H1 (cell line): ENCODE measurements at regions not wholly inside any gene's neighbourhood (a gene's known extent, or its start where the extent isn't known, plus 50 kb on each side); places are given as distances from the start of the nearest gene placed in this dataset.

ENCODE experiments used
- CTCF ChIA-PET: fragments of 300-600 bp; sonication (Branson Sonifier 250); formaldehyde crosslinking; loops from one replicate; lab custom pipeline; 2021; ENCODE audit not compliant: partially characterized antibody; lab: Charles Lee
- POLR2A ChIA-PET: fragments of 300-600 bp; sonication (Branson Sonifier 250); formaldehyde crosslinking; loops from one replicate; lab custom pipeline; 2021; ENCODE audit warnings: inconsistent platforms; ENCODE audit not compliant: partially characterized antibody; lab: Charles Lee
- DNase-seq, 2 experiments: peaks; one replicate each; pipeline versions ENCODE4 v3.0.0 to v3.0.0-alpha.2; 2010 to 2022; ENCODE audit warnings: low spot score in 2 of 2, low read depth in 1 of 2, mixed read lengths in 1 of 2
- FAIRE-seq: peaks from 2 replicates; lab custom pipeline; 2011; peaks lifted over from hg19 to GRCh38; lab: Jason Lieb, UNC
- H2AFZ ChIP-seq: 2 replicates; pipeline ENCODE4 v1.8.1; 2012; ENCODE audit warnings: low read length, inconsistent platforms
- H2AK5ac ChIP-seq: 2 replicates; pipeline ENCODE4 v1.6.1; 2013; ENCODE audit warnings: low read depth, low read length
- H2BK120ac ChIP-seq: replicated peaks from 2 replicates; pipeline ENCODE3; 2013; ENCODE audit warnings: low read depth, low read length, inconsistent platforms
- H2BK12ac ChIP-seq: 2 replicates; pipeline ENCODE4 v1.6.1; 2013; ENCODE audit warnings: low read depth, low read length
- H2BK15ac ChIP-seq: 2 replicates; pipeline ENCODE4 v1.6.1; 2013; ENCODE audit warnings: low read length
- H2BK20ac ChIP-seq: 2 replicates; pipeline ENCODE4 v1.6.1; 2013; ENCODE audit warnings: low read length
- H2BK5ac ChIP-seq: 2 replicates; pipeline ENCODE4 v1.6.1; 2013; ENCODE audit warnings: low read depth, low read length
- H3K14ac ChIP-seq: 2 replicates; pipeline ENCODE4 v1.6.1; 2013; ENCODE audit warnings: inconsistent platforms; ENCODE audit not compliant: insufficient read length
- H3K18ac ChIP-seq: 2 replicates; pipeline ENCODE4 v1.6.1; 2013; ENCODE audit warnings: low read length; ENCODE audit errors: extremely low read depth
- H3K23ac ChIP-seq: 2 replicates; pipeline ENCODE4 v1.6.1; 2013; ENCODE audit warnings: inconsistent platforms; ENCODE audit not compliant: insufficient read length
- H3K23me2 ChIP-seq: 2 replicates; pipeline ENCODE4 v1.6.1; 2013; ENCODE audit warnings: low read depth, low read length
- H3K27ac ChIP-seq: 2 replicates; pipeline ENCODE4 v1.6.1; 2011; ENCODE audit warnings: low read depth, low read length, inconsistent platforms
- H3K27me3 ChIP-seq, 4 experiments: replicated peaks in 1 of 4; 1 replicate in 1 of 4; 2 replicates in 3 of 4; pipeline versions ENCODE4 v1.6.1 to v1.8.1; 2011 to 2013; ENCODE audit warnings: low read length in 3 of 4, mild to moderate bottlenecking in 3 of 4, inconsistent platforms in 2 of 4, mixed read lengths in 2 of 4, moderate library complexity in 1 of 4; ENCODE audit not compliant: control insufficient read depth in 3 of 4, insufficient read depth in 3 of 4; ENCODE audit errors: extremely low read depth in 1 of 4
- H3K36me3 ChIP-seq, 4 experiments: 2 replicates each; pipeline versions ENCODE4 v1.6.1 to v1.8.1; 2011 to 2013; ENCODE audit warnings: mild to moderate bottlenecking in 4 of 4, low read length in 3 of 4, moderate library complexity in 2 of 4, control low read depth in 1 of 4, inconsistent platforms in 1 of 4; ENCODE audit not compliant: insufficient read depth in 4 of 4, control insufficient read depth in 2 of 4
- H3K4ac ChIP-seq: replicated peaks from 2 replicates; pipeline ENCODE3; 2013; ENCODE audit warnings: low read length, low read depth, mixed read lengths, inconsistent platforms; ENCODE audit not compliant: insufficient read length
- H3K4me1 ChIP-seq, 4 experiments: replicated peaks in 1 of 4; 1 replicate in 1 of 4; 2 replicates in 3 of 4; pipeline versions ENCODE4 v1.6.1 to v1.8.1; 2011 to 2013; ENCODE audit warnings: low read length in 3 of 4, inconsistent platforms in 2 of 4, mixed read lengths in 1 of 4; ENCODE audit not compliant: insufficient read depth in 4 of 4, control insufficient read depth in 3 of 4
- H3K4me2 ChIP-seq, 2 experiments: 2 replicates each; pipeline versions ENCODE4 v1.6.1 to v1.8.1; 2011 to 2013; ENCODE audit warnings: low read depth in 2 of 2, low read length in 2 of 2, control low read depth in 1 of 2, inconsistent platforms in 1 of 2, mild to moderate bottlenecking in 1 of 2; ENCODE audit not compliant: insufficient read depth in 1 of 2
- H3K4me3 ChIP-seq, 4 experiments: fragments of 200-600, 300-600 bp in 1 of 4; sonication (generic), shearing (Covaris generic), sonication (Bioruptor Twin) in 1 of 4; 2 replicates each; pipeline versions ENCODE4 v1.5.1 to v1.8.1; 2011 to 2016; ENCODE audit warnings: low read length in 4 of 4, low read depth in 3 of 4, control low read depth in 2 of 4, inconsistent platforms in 2 of 4, mild to moderate bottlenecking in 2 of 4, mixed read lengths in 1 of 4, moderate library complexity in 1 of 4; ENCODE audit not compliant: insufficient read depth in 2 of 4; ENCODE audit errors: extremely low read depth in 1 of 4
- H3K56ac ChIP-seq: replicated peaks from 2 replicates; pipeline ENCODE3; 2013; ENCODE audit warnings: low read depth, mild to moderate bottlenecking, mixed read lengths, low read length, inconsistent platforms; ENCODE audit not compliant: insufficient read length
- H3K79me1 ChIP-seq: 2 replicates; pipeline ENCODE4 v1.6.1; 2013; ENCODE audit warnings: low read depth, low read length, control low read depth
- H3K79me2 ChIP-seq, 2 experiments: 2 replicates each; pipeline versions ENCODE4 v1.6.1 to v1.8.1; 2012 to 2013; ENCODE audit warnings: low read length in 2 of 2, mild to moderate bottlenecking in 2 of 2, inconsistent platforms in 1 of 2; ENCODE audit not compliant: insufficient read depth in 2 of 2, control insufficient read depth in 1 of 2
- H3K9ac ChIP-seq, 4 experiments: replicated peaks in 1 of 4; 1 replicate in 1 of 4; 2 replicates in 3 of 4; pipeline versions ENCODE4 v1.6.1 to v1.8.1; 2011 to 2013; ENCODE audit warnings: low read depth in 3 of 4, low read length in 3 of 4, control low read depth in 2 of 4, mild to moderate bottlenecking in 2 of 4, moderate library complexity in 2 of 4, inconsistent platforms in 1 of 4; ENCODE audit errors: extremely low read depth in 1 of 4
- H3K9me3 ChIP-seq, 2 experiments: 2 replicates each; pipeline versions ENCODE4 v1.6.1 to v1.8.1; 2012 to 2013; ENCODE audit warnings: mild to moderate bottlenecking in 2 of 2, moderate library complexity in 2 of 2, control low read depth in 1 of 2, inconsistent platforms in 1 of 2, low read depth in 1 of 2, low read length in 1 of 2, mixed read lengths in 1 of 2; ENCODE audit not compliant: insufficient read depth in 2 of 2
- H4K20me1 ChIP-seq, 2 experiments: replicated peaks in 1 of 2; 2 replicates each; pipeline versions ENCODE3 to v1.8.1; 2011 to 2013; ENCODE audit warnings: inconsistent platforms in 2 of 2, low read length in 2 of 2, mild to moderate bottlenecking in 1 of 2; ENCODE audit not compliant: insufficient read depth in 2 of 2, control insufficient read depth in 1 of 2
- H4K5ac ChIP-seq: 2 replicates; pipeline ENCODE4 v1.6.1; 2013; ENCODE audit warnings: low read length, low read depth, mixed read lengths, inconsistent platforms; ENCODE audit not compliant: insufficient read length
- H4K8ac ChIP-seq: 2 replicates; pipeline ENCODE4 v1.8.0; 2013; ENCODE audit warnings: mild to moderate bottlenecking, moderate library complexity, low read length, inconsistent platforms; ENCODE audit not compliant: insufficient read depth; ENCODE audit errors: extremely low read depth
- H4K91ac ChIP-seq: replicated peaks from 2 replicates; pipeline ENCODE3; 2013; ENCODE audit warnings: low read length, mixed read lengths, inconsistent platforms; ENCODE audit not compliant: insufficient read length
- ASH2L ChIP-seq: fragments of 200-600, 300-600 bp; sonication (generic); IDR thresholded peaks from one replicate; pipeline ENCODE4 v1.7.1; 2017; ENCODE audit warnings: low read length
- BRCA1 ChIP-seq: IDR thresholded peaks from 2 replicates; pipeline ENCODE4 v1.6.1; 2012; ENCODE audit warnings: low read depth, low read length, improper control_type of control experiment
- CREB1 ChIP-seq: IDR thresholded peaks from 2 replicates; pipeline ENCODE4 v1.6.1; 2012; ENCODE audit warnings: inconsistent platforms
- EZH2 ChIP-seq: fragments of 200-600 bp; sonication (generic); IDR thresholded peaks from 2 replicates; pipeline ENCODE4 v1.7.1; 2012; ENCODE audit warnings: low read depth, mild to moderate bottlenecking, moderate library complexity, low read length, inconsistent platforms; ENCODE audit not compliant: severe bottlenecking
- FOSL1 ChIP-seq: IDR thresholded peaks from 2 replicates; pipeline ENCODE4 v1.6.1; 2011; ENCODE audit warnings: mild to moderate bottlenecking, low read depth, low read length, moderate library complexity; ENCODE audit not compliant: insufficient read depth
- HDAC2 ChIP-seq, 2 experiments: fragments of 300-600 bp in 1 of 2; sonication (generic) in 1 of 2; IDR thresholded peaks; 2 replicates each; pipeline ENCODE4 v1.6.1; 2011 to 2012; ENCODE audit warnings: low read depth in 2 of 2, low read length in 2 of 2, mild to moderate bottlenecking in 2 of 2, moderate library complexity in 2 of 2, borderline replicate concordance in 1 of 2, inconsistent platforms in 1 of 2
- JUN ChIP-seq: IDR thresholded peaks from 2 replicates; pipeline ENCODE4 v1.6.1; 2011; ENCODE audit warnings: low read depth, mild to moderate bottlenecking, improper control_type of control experiment, low read length
- JUND ChIP-seq: IDR thresholded peaks from 2 replicates; pipeline ENCODE4 v1.6.1; 2011; ENCODE audit warnings: mild to moderate bottlenecking, improper control_type of control experiment, low read length
- MAFK ChIP-seq: IDR thresholded peaks from 2 replicates; pipeline ENCODE4 v1.6.1; 2012; ENCODE audit warnings: low read depth, mild to moderate bottlenecking, improper control_type of control experiment, low read length
- RAD21 ChIP-seq, 2 experiments: IDR thresholded peaks in 1 of 2; conservative IDR thresholded peaks in 1 of 2; 2 replicates each; pipeline ENCODE4 v1.6.1; 2011; ENCODE audit warnings: low read depth in 2 of 2, low read length in 2 of 2, improper control_type of control experiment in 1 of 2, inconsistent platforms in 1 of 2, mild to moderate bottlenecking in 1 of 2, moderate library complexity in 1 of 2
- TCF12 ChIP-seq: IDR thresholded peaks from 2 replicates; pipeline ENCODE4 v1.6.1; 2011; ENCODE audit warnings: low read depth, mild to moderate bottlenecking, low read length
- YY1 ChIP-seq: IDR thresholded peaks from 2 replicates; pipeline ENCODE4 v1.6.1; 2011; ENCODE audit warnings: low read depth, mild to moderate bottlenecking, low read length
- WGBS, 2 experiments: shearing (Covaris generic) in 1 of 2; methylation state at CpG; one replicate each; pipeline versions ENCODE4 v1.1.6 to v1.1.7; 2013 to 2015; ENCODE audit warnings: low lambda C conversion rate in 2 of 2, mixed read lengths in 2 of 2, inconsistent platforms in 1 of 2, low coverage in 1 of 2, missing lambda C conversion rate in 1 of 2; ENCODE audit not compliant: insufficient replicate concordance in 2 of 2, insufficient coverage in 1 of 2, insufficient read length in 1 of 2; ENCODE audit errors: extremely low coverage in 1 of 2, missing lambda C conversion rate in 1 of 2; 5-methylcytosine and 5-hydroxymethylcytosine counted together
- TF ChIP-seq, protein P1 (sequence below): IDR thresholded peaks from 2 replicates; pipeline ENCODE4 v1.6.1; 2012; ENCODE audit warnings: inconsistent platforms
- TF ChIP-seq, protein P2 (sequence below): IDR thresholded peaks from 2 replicates; pipeline ENCODE4 v1.6.1; 2012; ENCODE audit warnings: low read length, inconsistent platforms

DNA sequence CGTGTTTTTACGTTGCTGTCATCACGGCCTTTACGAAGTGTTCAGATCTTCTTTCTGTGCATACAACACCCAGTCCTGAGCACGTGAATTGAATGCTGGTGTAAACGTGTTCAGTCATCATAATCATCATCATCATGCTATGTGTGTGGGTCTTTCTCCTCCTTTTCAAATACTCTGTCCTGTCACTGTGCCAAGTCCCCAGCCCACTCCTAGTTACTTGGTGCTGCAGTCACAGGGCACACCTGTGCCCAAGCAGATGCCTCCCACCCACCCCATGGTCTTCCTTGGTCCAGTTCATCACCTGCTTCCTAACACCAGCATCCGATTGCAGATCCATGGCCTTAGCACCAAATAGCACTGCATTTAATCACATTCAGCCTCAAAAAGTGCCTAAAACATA lies 78.6 kb upstream of the MGMT start:
- Histone ChIP-seq H2BK5ac (no peak overlapping the region), H4K20me1 (no peaks in the 10 kb centered on the region), H3K14ac (no peak overlapping the region), H3K4me2 (no peak overlapping the region), H2BK20ac (no peak overlapping the region), H2AFZ (no peak overlapping the region), H2BK12ac (no peak overlapping the region), H3K36me3 (no peaks in the 10 kb centered on the region), H2BK120ac (no peak overlapping the region), H3K56ac (no peak overlapping the region), H3K4me1 (no peaks in the 10 kb centered on the region), H3K23me2 (no peaks in the 10 kb centered on the region), H3K27me3 (no peaks in the 10 kb centered on the region), H3K18ac (no peak overlapping the region), H3K23ac (no peak overlapping the region), H3K79me1 (no peaks in the 10 kb centered on the region), H2AK5ac (no peak overlapping the region), H3K9ac (no peak overlapping the region), H4K91ac (no peak overlapping the region), H3K27ac (no peak overlapping the region), H4K5ac (no peak overlapping the region), H4K8ac (no peak overlapping the region), H3K4me3 (no peak overlapping the region), H3K79me2 (no peaks in the 10 kb centered on the region), H2BK15ac (no peak overlapping the region), H3K9me3 (no peaks in the 10 kb centered on the region), H3K4ac (no peak overlapping the region)
- CTCF ChIA-PET = no interaction called here
- POLR2A ChIA-PET = no interaction called here
- 98% methylated on average over 7 of the region's 7 CpGs; no CpG with 5 or more reads in 1 of the 2 experiments for WGBS, 2 experiments
- DNase-seq (no peak), FAIRE-seq (no peak)
- TF ChIP-seq MAFK (no peak), TCF12 (no peak), JUN (no peak), EZH2 (no peak), FOSL1 (no peak), BRCA1 (no peak), HDAC2 (IDR thresholded peaks at IDR 0.05; ENCODE audit: borderline replicate concordance in 1 of 2, low read depth in 2 of 2, low read length in 2 of 2) (no peak), ASH2L (no peak), RAD21 (IDR thresholded peaks at IDR 0.05 in 1 of 2, conservative IDR thresholded peaks at IDR 0.05 in 1 of 2; ENCODE audit: low read depth in 2 of 2, low read length in 2 of 2) (no peak), JUND (no peak), YY1 (no peak), CREB1 (no peak)
- TF ChIP-seq, protein P1, sequence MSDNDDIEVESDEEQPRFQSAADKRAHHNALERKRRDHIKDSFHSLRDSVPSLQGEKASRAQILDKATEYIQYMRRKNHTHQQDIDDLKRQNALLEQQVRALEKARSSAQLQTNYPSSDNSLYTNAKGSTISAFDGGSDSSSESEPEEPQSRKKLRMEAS = no peak
- TF ChIP-seq, protein P2, sequence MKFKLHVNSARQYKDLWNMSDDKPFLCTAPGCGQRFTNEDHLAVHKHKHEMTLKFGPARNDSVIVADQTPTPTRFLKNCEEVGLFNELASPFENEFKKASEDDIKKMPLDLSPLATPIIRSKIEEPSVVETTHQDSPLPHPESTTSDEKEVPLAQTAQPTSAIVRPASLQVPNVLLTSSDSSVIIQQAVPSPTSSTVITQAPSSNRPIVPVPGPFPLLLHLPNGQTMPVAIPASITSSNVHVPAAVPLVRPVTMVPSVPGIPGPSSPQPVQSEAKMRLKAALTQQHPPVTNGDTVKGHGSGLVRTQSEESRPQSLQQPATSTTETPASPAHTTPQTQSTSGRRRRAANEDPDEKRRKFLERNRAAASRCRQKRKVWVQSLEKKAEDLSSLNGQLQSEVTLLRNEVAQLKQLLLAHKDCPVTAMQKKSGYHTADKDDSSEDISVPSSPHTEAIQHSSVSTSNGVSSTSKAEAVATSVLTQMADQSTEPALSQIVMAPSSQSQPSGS = no peak
